Neural progenitor cell (in vitro differentiated cells): ENCODE measurements at regions not wholly inside any gene's neighbourhood (a gene's known extent, or its start where the extent isn't known, plus 50 kb on each side); places are given as distances from the start of the nearest gene placed in this dataset.
A peak's percentile ranks its signal among the peaks of the same experiment; 100 is the strongest.

Experiments used
- DNase-seq: peaks from one replicate; pipeline ENCODE4 v3.0.0-alpha.2; 2016; ENCODE audit warnings: low spot score
- H2AFZ ChIP-seq: fragments of 200-600 bp; sonication (generic); replicated peaks from 2 replicates; pipeline ENCODE4 v1.6.1; 2016; ENCODE audit warnings: antibody characterized with exemption
- H3F3A ChIP-seq: fragments of 200-600 bp; sonication (generic); 2 replicates; pipeline ENCODE4 v1.6.1; 2016; ENCODE audit warnings: antibody characterized with exemption, low read depth
- H3K27ac ChIP-seq: fragments of 200-600 bp; sonication (generic); 2 replicates; pipeline ENCODE4 v1.5.1; 2016; ENCODE audit warnings: mild to moderate bottlenecking
- H3K27me3 ChIP-seq: fragments of 200-600 bp; sonication (generic); 2 replicates; pipeline ENCODE4 v1.6.1; 2016; ENCODE audit warnings: mild to moderate bottlenecking, moderate library complexity
- H3K36me3 ChIP-seq: fragments of 200-600 bp; sonication (generic); 2 replicates; pipeline ENCODE4 v1.5.1; 2016
- H3K4me1 ChIP-seq: fragments of 200-600 bp; sonication (generic); 2 replicates; pipeline ENCODE4 v1.6.1; 2016; ENCODE audit warnings: mixed run types
- H3K4me2 ChIP-seq: fragments of 200-600 bp; sonication (generic); 2 replicates; pipeline ENCODE4 v1.6.1; 2016
- H3K4me3 ChIP-seq: fragments of 200-600 bp; sonication (generic); 2 replicates; pipeline ENCODE4 v1.5.1; 2016
- H3K79me2 ChIP-seq: fragments of 200-600 bp; sonication (generic); 2 replicates; pipeline ENCODE4 v1.6.1; 2016; ENCODE audit warnings: low read depth
- H3K9ac ChIP-seq: fragments of 200-600 bp; sonication (generic); 2 replicates; pipeline ENCODE4 v1.6.1; 2016
- H3K9me3 ChIP-seq: fragments of 200-600 bp; sonication (generic); 2 replicates; pipeline ENCODE4 v1.5.1; 2016; ENCODE audit warnings: low read depth
- H4K20me1 ChIP-seq: fragments of 200-600 bp; sonication (generic); 2 replicates; pipeline ENCODE4 v1.6.1; 2016; ENCODE audit warnings: low read depth
- H3K27ac Mint-ChIP-seq: 3 replicates; pipeline ENCODE4 v1.8.0; 2021; ENCODE audit warnings: mixed read lengths
- H3K27me3 Mint-ChIP-seq: 2 replicates; pipeline ENCODE4 v1.8.0; 2022; ENCODE audit warnings: low read depth, mild to moderate bottlenecking, inconsistent platforms, moderate library complexity, mixed read lengths; ENCODE audit not compliant: insufficient read depth
- H3K36me3 Mint-ChIP-seq: 3 replicates; pipeline ENCODE4 v1.8.0; 2021; ENCODE audit warnings: mixed read lengths
- H3K4me1 Mint-ChIP-seq: 3 replicates; pipeline ENCODE4 v1.8.0; 2021; ENCODE audit warnings: mixed read lengths
- H3K4me3 Mint-ChIP-seq: 3 replicates; pipeline ENCODE4 v1.8.0; 2021; ENCODE audit warnings: mild to moderate bottlenecking, moderate library complexity, mixed read lengths
- H3K9me3 Mint-ChIP-seq: 3 replicates; pipeline ENCODE4 v1.8.0; 2020; ENCODE audit warnings: mixed read lengths
- EZH2 ChIP-seq: fragments of 200-600 bp; sonication (generic); IDR thresholded peaks from 2 replicates; pipeline ENCODE4 v1.6.1; 2017; ENCODE audit warnings: antibody characterized with exemption, mild to moderate bottlenecking, moderate library complexity
- EZH2phosphoT487 ChIP-seq: fragments of 200-600 bp; sonication (generic); IDR thresholded peaks from 2 replicates; pipeline ENCODE4 v1.6.1; 2017; ENCODE audit warnings: antibody characterized with exemption
- TF ChIP-seq, protein P1 (sequence below): fragments of 200-600 bp; sonication (generic); IDR thresholded peaks from 2 replicates; pipeline ENCODE4 v1.5.1; 2017; ENCODE audit warnings: antibody characterized with exemption, mild to moderate bottlenecking

DNA sequence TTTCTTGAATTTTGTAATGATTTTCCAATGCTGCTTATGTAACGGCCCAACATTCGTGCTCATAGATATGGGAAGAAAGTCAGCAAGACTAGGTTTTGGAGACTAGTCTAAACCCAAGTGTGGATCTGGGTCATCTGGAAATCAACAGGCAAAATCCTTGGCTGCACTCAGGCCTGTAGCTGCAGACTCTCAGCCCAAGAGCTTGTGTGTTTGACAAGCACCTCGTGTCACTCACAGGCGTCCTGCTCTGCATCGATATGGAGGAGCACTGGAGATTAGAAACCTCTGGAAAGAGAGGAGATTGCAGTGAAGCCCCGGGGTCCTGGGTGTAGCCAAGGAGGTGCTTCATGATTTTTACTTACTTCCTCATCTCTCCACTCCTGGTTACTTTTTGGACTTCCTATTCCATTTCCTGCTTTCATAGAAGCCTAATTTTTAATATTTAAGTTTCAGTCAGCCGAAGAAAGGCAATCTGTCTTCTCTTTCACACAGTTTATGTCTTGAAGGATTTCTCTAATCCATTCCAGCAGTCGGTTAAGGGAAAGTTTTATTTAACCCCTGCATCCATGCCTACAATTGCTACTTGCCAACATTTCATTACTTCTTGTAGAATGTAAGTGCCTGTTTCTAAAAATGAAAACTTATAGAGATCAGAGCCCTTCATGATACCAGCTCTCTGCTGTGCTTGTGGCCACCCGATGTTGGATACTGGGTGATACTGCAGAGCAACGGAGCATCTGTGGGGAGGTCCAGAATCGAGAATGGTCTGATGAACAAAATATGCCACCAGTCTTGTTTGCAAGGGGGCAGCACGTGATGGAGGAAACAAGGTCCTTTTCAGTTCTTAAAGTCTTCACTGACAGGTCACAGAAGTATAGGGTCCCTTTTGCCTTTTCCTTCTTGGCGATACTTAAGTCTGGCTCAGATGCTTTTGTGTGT lies 296.3 kb downstream of the QKI start:
- H3K27ac ChIP-seq, result no peak overlapping the region
- H3K4me3 Mint-ChIP-seq, result no peak overlapping the region

DNA sequence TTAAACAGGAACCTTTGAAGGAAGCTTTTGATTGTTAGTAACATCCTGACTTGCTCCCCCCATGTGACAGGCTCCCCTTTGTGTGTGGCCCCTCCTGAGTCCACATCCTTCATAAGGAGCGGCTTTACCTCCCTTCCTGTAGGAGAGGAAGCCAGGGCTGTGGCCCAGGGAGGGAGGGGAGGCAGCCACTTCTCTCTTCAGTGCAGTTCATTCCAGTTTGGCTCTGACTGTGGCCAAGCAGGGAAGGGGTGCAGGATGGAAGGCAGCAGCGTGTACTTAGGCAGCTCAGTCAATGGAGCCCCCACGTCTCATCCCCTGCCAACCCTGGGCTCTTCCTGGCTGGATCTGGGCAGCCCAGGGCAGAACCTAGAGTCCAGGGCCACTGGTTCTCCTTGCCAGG lies 295.2 kb downstream of the QKI start:
- Histone ChIP-seq H3K4me1 (no peaks in the 10 kb centered on the region), H3K9ac (no peak overlapping the region), H2AFZ (no peak overlapping the region), H3K79me2 (no peaks in the 10 kb centered on the region), H4K20me1 (no peaks in the 10 kb centered on the region), H3K9me3 (no peaks in the 10 kb centered on the region), H3F3A (no peaks in the 10 kb centered on the region), H3K4me3 (no peak overlapping the region), H3K36me3 (no peaks in the 10 kb centered on the region), H3K4me2 (no peak overlapping the region), H3K27ac (no peak overlapping the region), H3K27me3 (no peaks in the 10 kb centered on the region)
- Mint-ChIP-seq H3K27me3 (peaks cover 13% of the 10 kb centered on the region), H3K9me3 (peaks cover 2% of the 10 kb centered on the region), H3K27ac (no peak overlapping the region), H3K4me3 (no peak overlapping the region), H3K36me3 (no peaks in the 10 kb centered on the region), H3K4me1 (peaks cover 5% of the 10 kb centered on the region)
- DNase-seq, result no peak
- TF ChIP-seq EZH2phosphoT487 (no peak), EZH2 (no peak)
- TF ChIP-seq, protein P1, sequence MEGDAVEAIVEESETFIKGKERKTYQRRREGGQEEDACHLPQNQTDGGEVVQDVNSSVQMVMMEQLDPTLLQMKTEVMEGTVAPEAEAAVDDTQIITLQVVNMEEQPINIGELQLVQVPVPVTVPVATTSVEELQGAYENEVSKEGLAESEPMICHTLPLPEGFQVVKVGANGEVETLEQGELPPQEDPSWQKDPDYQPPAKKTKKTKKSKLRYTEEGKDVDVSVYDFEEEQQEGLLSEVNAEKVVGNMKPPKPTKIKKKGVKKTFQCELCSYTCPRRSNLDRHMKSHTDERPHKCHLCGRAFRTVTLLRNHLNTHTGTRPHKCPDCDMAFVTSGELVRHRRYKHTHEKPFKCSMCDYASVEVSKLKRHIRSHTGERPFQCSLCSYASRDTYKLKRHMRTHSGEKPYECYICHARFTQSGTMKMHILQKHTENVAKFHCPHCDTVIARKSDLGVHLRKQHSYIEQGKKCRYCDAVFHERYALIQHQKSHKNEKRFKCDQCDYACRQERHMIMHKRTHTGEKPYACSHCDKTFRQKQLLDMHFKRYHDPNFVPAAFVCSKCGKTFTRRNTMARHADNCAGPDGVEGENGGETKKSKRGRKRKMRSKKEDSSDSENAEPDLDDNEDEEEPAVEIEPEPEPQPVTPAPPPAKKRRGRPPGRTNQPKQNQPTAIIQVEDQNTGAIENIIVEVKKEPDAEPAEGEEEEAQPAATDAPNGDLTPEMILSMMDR, result no peak

More for the DNA sequence above, 296.3 kb downstream of the QKI start:
- Histone ChIP-seq H3F3A (no peaks in the 10 kb centered on the region), H3K36me3 (no peaks in the 10 kb centered on the region), H2AFZ (no peak overlapping the region), H3K79me2 (no peaks in the 10 kb centered on the region), H3K27me3 (no peaks in the 10 kb centered on the region), H4K20me1 (no peaks in the 10 kb centered on the region), H3K9ac (no peak overlapping the region), H3K4me2 (no peak overlapping the region), H3K9me3 (no peaks in the 10 kb centered on the region), H3K4me3 (no peak overlapping the region), H3K4me1 (no peaks in the 10 kb centered on the region)
- Mint-ChIP-seq H3K36me3 (no peaks in the 10 kb centered on the region), H3K27me3 (peaks cover 16% of the 10 kb centered on the region), H3K4me1 (peaks cover 5% of the 10 kb centered on the region), H3K27ac (peak overlapping the region; percentile 16), H3K9me3 (peaks cover 2% of the 10 kb centered on the region)
- DNase-seq, result no peak
- TF ChIP-seq EZH2 (no peak), EZH2phosphoT487 (no peak)
- TF ChIP-seq, protein P1, result no peak

DNA sequence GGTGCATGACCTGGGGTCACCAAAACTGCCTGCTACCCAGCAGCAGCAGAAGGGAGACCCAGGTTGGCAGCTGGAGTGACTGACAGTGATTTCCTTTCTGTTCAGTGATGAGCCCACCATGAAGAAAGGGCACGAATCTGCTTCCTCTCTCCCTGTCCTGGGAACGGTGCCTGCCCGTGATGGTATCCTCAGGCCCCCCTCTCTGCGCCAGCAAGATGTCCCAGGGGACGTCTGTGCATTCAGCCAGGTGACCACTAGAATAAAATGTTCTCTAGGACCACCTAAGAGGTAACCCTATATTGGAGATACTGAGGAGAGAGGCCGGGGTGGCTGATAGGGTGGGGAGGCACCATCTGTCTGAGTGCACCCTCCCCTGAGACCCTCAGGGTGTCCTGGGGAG lies 294.7 kb downstream of the QKI start:
- no peak overlapping the region for H3K9ac ChIP-seq
- H3K36me3 ChIP-seq, result no peaks in the 10 kb centered on the region
- no peak overlapping the region for H3K4me3 ChIP-seq
- no peaks in the 10 kb centered on the region for H3K79me2 ChIP-seq
- no peak overlapping the region for H3K4me2 ChIP-seq
- no peaks in the 10 kb centered on the region for H3K4me1 ChIP-seq
- H3K4me3 Mint-ChIP-seq, result no peak overlapping the region
- no peaks in the 10 kb centered on the region for H3K9me3 ChIP-seq
- no peak overlapping the region for H3K27ac ChIP-seq
- peaks cover 2% of the 10 kb centered on the region for H3K9me3 Mint-ChIP-seq
- no peak overlapping the region for H2AFZ ChIP-seq
- no peak overlapping the region for H3K27ac Mint-ChIP-seq
- no peak for DNase-seq
- TF ChIP-seq, protein P1, result no peak
- TF ChIP-seq EZH2 (no peak), EZH2phosphoT487 (no peak)
- no peaks in the 10 kb centered on the region for H3F3A ChIP-seq
- no peaks in the 10 kb centered on the region for H3K36me3 Mint-ChIP-seq
- no peaks in the 10 kb centered on the region for H3K27me3 ChIP-seq
- H3K4me1 Mint-ChIP-seq, result peaks cover 5% of the 10 kb centered on the region
- H4K20me1 ChIP-seq, result no peaks in the 10 kb centered on the region
- peaks cover 13% of the 10 kb centered on the region for H3K27me3 Mint-ChIP-seq
